ENCODE measurements at regions not wholly inside any gene's neighbourhood (a gene's known extent, or its start where the extent isn't known, plus 50 kb on each side); places are given as distances from the start of the nearest gene placed in this dataset.

GRCh38 chr3:83403927-83404326, 1554.9 kb upstream of the CADM2 start:
- DNase-seq (ENCODE audit: low read depth) = no peak
- no peak overlapping the region for H3K4me3 ChIP-seq (ENCODE audit: low read depth, low read length)
- TF ChIP-seq CTCF (IDR thresholded peaks at IDR 0.05; ENCODE audit: insufficient read depth, low read length) = no peak

DNA sequence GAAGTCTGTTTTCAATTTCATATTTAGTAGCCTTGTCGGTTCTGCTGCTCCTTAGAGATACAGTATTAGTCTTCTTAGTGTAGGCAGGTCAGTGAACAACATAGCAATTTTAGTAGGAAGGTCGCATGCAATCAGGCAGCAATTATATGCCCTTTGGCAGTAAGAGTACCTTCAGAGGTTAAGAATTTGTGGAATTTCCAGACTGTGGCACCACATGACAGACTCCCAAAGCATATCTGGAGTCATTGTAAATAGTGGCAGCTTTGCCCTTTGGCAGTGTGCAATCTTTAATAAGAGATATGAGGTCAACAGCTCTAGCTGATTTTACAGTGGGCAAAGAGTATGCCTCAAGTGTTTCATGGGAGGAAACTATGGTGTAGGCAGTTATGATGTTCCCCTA, 1532.5 kb upstream of the CADM2 start:
- DNase-seq (ENCODE audit: low read depth) = no peak
- no peak overlapping the region for H3K4me3 ChIP-seq (ENCODE audit: low read depth, low read length)
- no peak for TF ChIP-seq CTCF (IDR thresholded peaks at IDR 0.05; ENCODE audit: insufficient read depth, low read length)

DNA sequence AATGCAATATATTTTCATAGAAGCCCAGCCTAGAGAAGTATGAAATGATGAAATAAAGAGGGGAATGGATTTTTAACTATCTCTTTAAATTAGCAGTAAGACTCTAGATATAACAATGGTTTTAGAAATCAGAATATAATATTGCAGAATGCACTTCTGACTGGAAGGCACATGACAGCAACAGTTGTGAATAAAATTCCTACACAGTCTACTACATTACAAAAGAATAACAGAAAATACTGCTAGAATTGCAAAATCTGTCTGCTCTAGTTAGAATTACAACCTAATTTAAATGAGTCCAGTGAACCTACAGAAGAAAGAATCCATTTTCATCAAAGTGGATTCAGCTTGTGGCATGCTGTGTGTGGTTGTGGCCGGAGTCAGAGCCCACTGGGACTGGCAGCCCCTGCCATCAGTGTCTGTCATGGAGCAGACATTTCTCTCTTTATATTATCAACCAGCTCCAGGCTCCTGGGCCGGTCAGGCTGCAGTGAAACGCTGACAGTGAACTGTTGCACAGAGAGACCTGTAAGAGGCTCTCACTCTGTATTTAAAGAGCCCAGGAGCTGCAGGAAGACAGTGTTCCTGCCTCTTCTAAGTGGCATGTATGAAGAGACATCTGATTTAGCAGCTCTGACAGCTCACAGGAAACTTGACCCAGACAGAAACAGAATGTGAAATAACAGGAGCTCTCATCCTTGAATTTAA, 1523.8 kb upstream of the CADM2 start:
- H3K4me3 ChIP-seq (ENCODE audit: low read depth, low read length) = no peak overlapping the region
- DNase-seq (ENCODE audit: low read depth) = no peak
- TF ChIP-seq CTCF (IDR thresholded peaks at IDR 0.05; ENCODE audit: insufficient read depth, low read length) = no peak

DNA sequence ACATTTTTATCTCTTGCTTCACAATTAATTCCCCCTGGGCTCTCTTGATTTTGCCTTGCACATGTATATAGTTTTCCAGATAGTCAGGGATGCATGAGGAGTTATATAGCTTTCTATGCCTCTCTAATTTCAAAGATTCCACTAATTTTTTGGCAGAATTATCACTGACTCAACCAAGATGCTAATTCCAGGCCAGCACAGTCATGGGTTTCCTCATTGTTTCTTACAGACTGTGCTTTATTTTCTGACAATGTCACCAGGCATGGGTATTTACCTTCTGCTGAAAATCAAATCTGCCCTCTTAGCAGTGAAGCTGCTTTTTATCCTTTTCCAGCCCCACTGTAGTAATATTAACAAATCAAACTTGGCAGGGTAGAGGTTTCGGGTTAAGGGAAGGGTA, 1520.6 kb upstream of the CADM2 start:
- no peak overlapping the region for H3K4me3 ChIP-seq (ENCODE audit: low read depth, low read length)
- no peak for DNase-seq (ENCODE audit: low read depth)
- no peak for TF ChIP-seq CTCF (IDR thresholded peaks at IDR 0.05; ENCODE audit: insufficient read depth, low read length)

DNA sequence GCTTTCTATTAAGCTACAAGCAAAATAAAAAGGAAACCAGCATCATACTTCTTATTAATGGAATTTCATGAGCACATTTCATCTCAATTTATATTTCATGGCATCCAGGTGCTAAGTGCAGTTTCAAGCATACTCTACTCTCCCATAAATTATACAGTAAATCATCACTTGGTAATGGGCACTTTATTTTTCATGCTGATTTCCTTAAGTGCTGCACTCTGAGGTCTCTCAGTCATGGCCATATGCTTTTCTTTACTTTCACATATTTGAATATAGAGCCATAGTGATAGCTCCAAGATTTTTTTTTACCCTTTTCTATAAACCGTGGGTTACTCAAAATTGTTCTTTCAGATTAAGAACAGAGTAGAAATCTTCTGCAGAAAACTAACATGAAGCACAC, 1505.7 kb upstream of the CADM2 start:
- TF ChIP-seq CTCF (IDR thresholded peaks at IDR 0.05; ENCODE audit: insufficient read depth, low read length) = no peak
- H3K4me3 ChIP-seq (ENCODE audit: low read depth, low read length) = no peak overlapping the region
- no peak for DNase-seq (ENCODE audit: low read depth)

DNA sequence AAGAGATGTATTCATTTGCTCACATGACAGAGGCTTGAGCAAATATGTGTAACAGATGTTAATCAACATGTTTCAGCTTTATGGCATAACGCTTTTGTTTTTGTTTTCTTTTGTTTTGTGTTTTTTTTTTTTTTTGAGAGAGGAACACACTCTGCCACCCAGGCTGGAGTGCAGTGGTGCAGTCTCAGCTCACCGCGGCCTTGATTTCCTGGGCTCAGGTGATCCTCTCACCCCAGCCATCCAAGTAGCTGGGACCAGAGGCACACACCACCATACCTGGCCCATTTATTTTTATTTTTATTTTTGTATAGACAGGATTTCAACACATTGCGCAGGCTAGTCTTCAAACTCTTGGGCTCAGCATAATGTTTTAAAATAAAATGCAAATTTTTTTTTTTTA, 1504.4 kb upstream of the CADM2 start:
- H3K4me3 ChIP-seq (ENCODE audit: low read depth, low read length) = no peak overlapping the region
- DNase-seq (ENCODE audit: low read depth) = no peak
- TF ChIP-seq CTCF (IDR thresholded peaks at IDR 0.05; ENCODE audit: insufficient read depth, low read length) = no peak

- H3K4me3 ChIP-seq (ENCODE audit: low read depth, low read length) = no peak overlapping the region
- DNase-seq (ENCODE audit: low read depth) = no peak
- TF ChIP-seq CTCF (IDR thresholded peaks at IDR 0.05; ENCODE audit: insufficient read depth, low read length) = no peak
Observed at GRCh38 chr3:83457551-83457950, 1501.2 kb upstream of the CADM2 start.

Measured in fibroblast of the aortic adventitia (primary cell).